Midbrain (tissue), 1 donor: ENCODE measurements at regions not wholly inside any gene's neighbourhood (a gene's known extent, or its start where the extent isn't known, plus 50 kb on each side); places are given as distances from the start of the nearest gene placed in this dataset.
"Not testable (repeated sequence)": the region's sequence is repeated elsewhere in the genome, so short reads cannot be mapped to it uniquely, and the experiment has no call there.

Source experiments
- DNase-seq: peaks from one replicate; lab custom pipeline; 2025; lab: John Stamatoyannopoulos, UW

- no peak for DNase-seq
These were observed 972.6 kb downstream of the EFNA5 start for GRCh38 chr5:106698169-106698568.

DNA sequence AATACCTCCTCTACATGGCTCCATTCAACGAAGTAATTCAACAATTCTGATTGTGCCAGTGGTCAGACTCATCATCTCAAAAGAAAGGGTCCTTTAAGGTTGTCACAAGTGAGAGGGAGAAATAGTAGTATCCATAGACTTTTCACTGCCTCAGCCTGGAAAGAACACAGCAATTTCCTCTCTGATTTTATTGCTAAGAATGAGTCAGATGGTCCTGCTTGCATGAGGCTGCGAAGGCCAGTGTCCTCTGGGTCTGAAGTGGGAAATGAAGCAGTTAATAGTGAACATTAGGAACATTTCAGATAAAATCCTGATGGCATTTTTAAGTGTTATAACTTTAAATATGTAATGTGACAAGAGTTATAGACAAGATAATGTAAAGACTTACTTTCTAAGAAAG lies 979.0 kb downstream of the EFNA5 start:
- no peak for DNase-seq

- DNase-seq, result no peak
These were observed 980.2 kb downstream of the EFNA5 start for GRCh38 chr5:106690585-106690984.

- DNase-seq, result no peak
These were observed 990.4 kb downstream of the EFNA5 start for GRCh38 chr5:106680330-106680729.

DNA sequence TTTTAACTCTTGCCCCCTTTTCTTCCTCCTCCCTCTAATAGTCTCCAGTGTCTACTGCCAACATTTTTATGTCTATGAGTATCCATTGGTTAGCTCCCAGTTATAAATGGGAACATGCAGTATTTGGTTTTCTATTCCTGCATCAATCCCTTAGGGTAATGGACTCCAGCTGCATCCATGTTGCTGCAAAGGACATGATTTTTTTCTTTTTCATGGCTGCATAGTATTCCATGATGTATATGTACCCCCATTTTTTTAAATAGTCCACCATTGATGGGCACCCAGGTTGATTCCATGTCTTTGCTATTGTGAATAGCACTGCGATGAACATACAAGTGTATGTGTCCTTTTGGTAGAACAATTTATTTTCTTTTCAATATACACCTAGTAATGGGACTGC lies 993.7 kb downstream of the EFNA5 start:
- no peak for DNase-seq

GRCh38 chr5:106675687-106676086 lies 995.0 kb downstream of the EFNA5 start:
- no peak for DNase-seq

GRCh38 chr5:106673941-106674340 lies 996.8 kb downstream of the EFNA5 start:
- no peak for DNase-seq

GRCh38 chr5:106661866-106662265 lies 1008.9 kb downstream of the EFNA5 start:
- DNase-seq, result no peak

GRCh38 chr5:106660681-106661080 lies 1010.1 kb downstream of the EFNA5 start:
- DNase-seq, result no peak

- no peak for DNase-seq
These were observed 1012.6 kb downstream of the EFNA5 start for GRCh38 chr5:106658150-106658549.

DNA sequence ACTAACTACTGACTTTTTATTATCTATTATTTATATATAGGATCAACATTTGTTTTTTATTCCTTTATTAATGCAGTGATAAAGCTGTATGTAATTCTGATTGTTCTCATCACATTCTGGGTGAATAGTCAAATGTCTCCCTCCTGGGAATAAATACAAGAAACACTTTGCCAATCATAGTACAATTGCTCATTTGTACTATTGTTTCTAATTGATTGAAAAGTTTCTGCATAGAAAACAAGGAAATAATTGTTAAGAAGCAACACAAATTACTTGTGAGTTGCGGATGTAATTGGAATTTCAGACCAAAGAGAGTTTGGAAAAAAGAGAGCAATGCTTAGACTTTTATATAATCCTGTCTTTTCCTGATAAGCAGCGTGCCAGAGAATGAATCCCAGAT lies 1013.9 kb downstream of the EFNA5 start:
- DNase-seq, result peak; percentile 21

DNA sequence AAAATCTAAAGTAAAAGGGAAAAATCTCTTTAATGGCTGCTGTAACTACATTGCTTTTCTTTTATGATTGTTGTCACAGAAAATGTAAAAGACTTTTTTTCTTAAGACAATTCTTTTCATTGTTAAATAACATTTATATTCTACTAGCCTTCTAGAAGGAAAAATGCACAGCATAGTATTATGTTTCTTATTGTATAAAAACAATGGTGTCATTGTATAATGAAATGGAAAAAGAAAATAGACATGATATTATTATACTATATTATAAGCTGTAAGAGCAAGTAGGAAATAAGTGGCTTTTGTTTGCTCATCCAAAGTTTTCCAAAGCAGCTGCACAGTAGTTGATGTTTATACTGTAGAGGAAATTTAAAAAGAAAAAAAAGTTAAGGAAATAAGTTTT lies 1021.7 kb downstream of the EFNA5 start:
- no peak for DNase-seq

DNA sequence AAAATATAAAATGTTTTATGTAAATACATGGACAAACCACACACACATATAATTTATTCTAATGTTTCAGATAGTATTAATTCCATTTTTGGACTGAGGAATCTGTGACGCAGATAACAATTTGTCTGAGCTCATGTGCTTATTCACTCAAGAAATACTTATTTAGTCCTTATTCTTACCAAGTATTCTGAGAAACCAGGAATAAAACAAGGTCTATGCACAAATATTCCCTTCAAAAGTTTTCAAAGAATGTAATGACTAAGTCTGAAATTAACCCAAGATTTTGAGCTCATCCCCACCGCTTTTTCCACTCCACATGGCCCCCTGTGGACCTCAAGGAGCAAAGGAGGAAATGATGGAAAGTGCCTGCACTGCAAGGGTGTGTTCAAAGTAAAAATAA lies 1022.3 kb downstream of the EFNA5 start:
- DNase-seq, result no peak

GRCh38 chr5:106646106-106646505 lies 1024.6 kb downstream of the EFNA5 start:
- DNase-seq, result no peak

GRCh38 chr5:106640511-106640910 lies 1030.2 kb downstream of the EFNA5 start:
- DNase-seq, result no peak

DNA sequence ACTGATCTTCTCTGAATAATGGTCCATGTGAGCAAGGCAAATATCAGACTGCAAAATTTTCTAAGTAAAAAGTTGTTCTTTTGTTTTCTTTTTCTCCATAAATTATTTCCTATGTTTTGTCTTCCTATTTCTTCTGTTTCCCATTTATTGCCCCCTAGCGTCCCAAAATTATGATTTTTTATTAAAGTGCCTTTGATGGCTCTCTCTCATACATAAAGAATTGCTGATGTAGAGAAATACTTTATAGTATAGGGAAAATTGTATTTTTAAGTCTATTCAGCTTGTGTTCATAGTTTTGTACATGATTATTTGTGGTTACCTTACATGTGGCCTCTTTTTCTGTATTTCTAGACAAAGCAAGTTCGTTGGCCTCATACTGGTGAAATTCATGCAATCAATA lies 1031.2 kb downstream of the EFNA5 start:
- DNase-seq, result no peak

DNA sequence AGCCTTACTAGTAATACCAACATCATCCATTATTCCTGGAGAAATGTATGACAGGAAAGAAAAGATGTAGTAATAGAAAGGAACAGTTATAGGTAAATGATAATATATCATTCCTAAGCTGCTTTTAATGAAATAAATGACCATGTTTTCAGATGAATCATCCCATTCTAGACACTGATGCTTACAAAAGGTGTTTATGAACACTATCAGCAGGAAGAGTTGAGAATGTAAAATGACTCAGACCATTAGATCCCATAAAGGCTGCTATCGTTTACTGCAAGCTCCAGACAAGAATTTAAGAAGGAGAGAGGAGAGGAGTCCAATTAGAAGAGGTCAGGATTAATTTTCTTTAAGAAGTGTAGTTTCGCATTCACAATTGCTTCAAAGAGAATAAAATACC lies 1033.5 kb downstream of the EFNA5 start:
- DNase-seq, result no peak

DNA sequence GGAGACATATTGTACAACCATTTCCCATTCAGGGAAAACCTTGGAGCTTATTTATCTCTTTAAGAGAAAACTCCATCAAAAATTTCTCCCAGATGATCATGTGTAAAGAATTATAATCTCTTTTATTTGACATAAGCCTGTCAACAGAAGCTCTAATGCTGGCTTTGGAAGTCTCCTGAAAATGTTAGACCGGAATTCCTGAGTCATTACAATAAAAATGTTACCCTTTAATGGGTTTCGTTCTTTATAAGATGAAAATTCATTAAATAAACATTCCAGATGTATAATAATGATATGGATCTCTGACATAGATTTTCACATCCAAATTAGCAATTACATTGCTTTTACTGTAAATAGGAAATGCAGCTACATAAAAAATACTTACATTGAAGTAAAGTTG lies 1036.4 kb downstream of the EFNA5 start:
- no peak for DNase-seq

- DNase-seq, result no peak
These were observed 1036.9 kb downstream of the EFNA5 start for GRCh38 chr5:106633825-106634224.

GRCh38 chr5:106628456-106628855 lies 1042.3 kb downstream of the EFNA5 start:
- not testable (repeated sequence) for DNase-seq

GRCh38 chr5:106610041-106610440 lies 1060.7 kb downstream of the EFNA5 start:
- DNase-seq, result no peak

DNA sequence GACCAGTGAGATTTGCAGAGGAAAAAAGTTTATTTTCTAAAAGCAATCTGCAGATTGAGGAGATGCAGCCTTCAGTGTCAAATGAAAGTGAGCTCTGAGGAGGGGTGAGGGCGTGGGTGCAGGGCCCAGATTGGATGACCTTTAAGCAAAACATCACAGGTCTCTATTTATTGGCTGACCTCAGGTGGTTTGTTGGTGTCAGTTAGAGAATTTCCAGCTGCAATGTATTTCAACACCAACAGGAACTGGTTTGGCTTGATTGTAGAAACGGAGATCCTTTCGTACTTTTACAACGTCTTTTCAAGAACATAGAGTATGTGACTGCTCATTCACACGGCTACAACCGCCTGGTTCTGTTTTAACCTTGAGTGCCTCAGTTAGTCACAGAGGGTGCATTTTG lies 1069.1 kb downstream of the EFNA5 start:
- no peak for DNase-seq

DNA sequence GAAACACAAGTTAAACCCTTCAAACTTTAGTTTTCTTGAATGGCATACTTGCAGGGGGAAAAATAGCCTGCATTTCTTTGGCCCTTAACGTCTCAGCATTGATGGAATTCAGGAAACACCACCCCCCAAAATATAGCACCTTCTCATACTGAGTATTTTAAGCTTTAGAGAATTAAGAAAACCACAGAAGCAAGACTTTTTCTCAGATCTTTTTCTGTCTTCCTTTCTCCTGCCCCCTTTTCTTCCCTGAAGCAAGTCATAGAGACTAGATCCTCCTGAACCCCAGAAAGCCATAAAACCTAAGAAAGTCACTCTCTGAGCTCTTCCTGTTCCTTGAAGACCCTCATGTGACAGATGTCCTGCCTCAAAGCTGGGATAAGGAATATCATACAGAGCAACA lies 1069.9 kb downstream of the EFNA5 start:
- DNase-seq, result no peak

DNA sequence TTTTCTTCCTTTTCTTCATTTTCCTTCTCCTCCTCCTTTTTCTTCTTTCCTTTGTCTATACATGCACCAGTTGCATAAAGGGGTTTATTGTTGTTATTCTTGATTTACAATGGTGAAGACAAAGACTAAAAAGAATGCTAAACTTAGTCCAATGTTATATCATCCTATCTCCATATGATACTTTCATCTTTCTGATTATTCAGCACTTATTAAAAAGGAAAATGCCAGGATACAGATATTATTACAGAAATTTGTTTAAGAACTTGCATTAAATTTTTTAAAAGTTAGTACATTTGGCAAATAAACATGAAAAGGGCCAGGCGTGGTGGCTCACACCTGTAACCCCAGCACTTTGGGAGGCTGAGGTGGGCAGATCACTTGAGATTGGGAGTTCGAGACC lies 1074.9 kb downstream of the EFNA5 start:
- DNase-seq, result no peak

- DNase-seq, result no peak
These were observed 1086.5 kb downstream of the EFNA5 start for GRCh38 chr5:106584268-106584667.
